H9 (cell line): ENCODE measurements at regions not wholly inside any gene's neighbourhood (a gene's known extent, or its start where the extent isn't known, plus 50 kb on each side); places are given as distances from the start of the nearest gene placed in this dataset.

Experiments used
- DNase-seq: peaks from one replicate; pipeline ENCODE4 v3.0.0-alpha.2; 2017
- H2AFZ ChIP-seq: one replicate; pipeline ENCODE4 v1.6.1; 2013; ENCODE audit warnings: mild to moderate bottlenecking, low read length, control low read depth, moderate library complexity
- H2AK5ac ChIP-seq: 2 replicates; pipeline ENCODE4 v1.6.1; 2013; ENCODE audit warnings: low read length, control low read depth, mixed read lengths; ENCODE audit not compliant: insufficient read length
- H2BK120ac ChIP-seq: one replicate; pipeline ENCODE4 v1.6.1; 2013; ENCODE audit warnings: low read depth, mild to moderate bottlenecking, low read length, control low read depth, inconsistent platforms; ENCODE audit not compliant: poor library complexity, severe bottlenecking
- H2BK12ac ChIP-seq: 2 replicates; pipeline ENCODE4 v1.6.1; 2013; ENCODE audit warnings: low read length, control low read depth, mixed read lengths, low read depth; ENCODE audit not compliant: insufficient read length
- H2BK15ac ChIP-seq: 2 replicates; pipeline ENCODE4 v1.6.1; 2013; ENCODE audit warnings: low read depth, low read length, control low read depth
- H2BK20ac ChIP-seq: one replicate; pipeline ENCODE4 v1.6.1; 2013; ENCODE audit warnings: low read depth, mild to moderate bottlenecking, low read length, control low read depth, inconsistent platforms; ENCODE audit not compliant: poor library complexity, severe bottlenecking
- H2BK5ac ChIP-seq: 2 replicates; pipeline ENCODE4 v1.6.1; 2013; ENCODE audit warnings: low read length, control low read depth, mixed read lengths; ENCODE audit not compliant: insufficient read length
- H3K14ac ChIP-seq: 2 replicates; pipeline ENCODE4 v1.6.1; 2013; ENCODE audit warnings: low read length, control low read depth; ENCODE audit not compliant: insufficient read depth
- H3K18ac ChIP-seq: 2 replicates; pipeline ENCODE4 v1.6.1; 2013; ENCODE audit warnings: low read depth, mild to moderate bottlenecking, mixed read lengths, low read length, control low read depth; ENCODE audit not compliant: insufficient read length
- H3K23ac ChIP-seq: 2 replicates; pipeline ENCODE4 v1.6.1; 2013; ENCODE audit warnings: low read length, control low read depth, mixed read lengths, low read depth; ENCODE audit not compliant: insufficient read length
- H3K23me2 ChIP-seq: 2 replicates; pipeline ENCODE4 v1.6.1; 2013; ENCODE audit warnings: low read depth, mild to moderate bottlenecking, mixed read lengths, low read length, control low read depth; ENCODE audit not compliant: insufficient read length, poor library complexity, severe bottlenecking
- H3K27ac ChIP-seq: 2 replicates; pipeline ENCODE4 v1.5.1; 2013; ENCODE audit warnings: low read length, control low read depth, mixed read lengths, low read depth; ENCODE audit not compliant: insufficient read length
- H3K27me3 ChIP-seq: 2 replicates; pipeline ENCODE4 v1.6.1; 2013; ENCODE audit warnings: low read length, control low read depth, inconsistent platforms; ENCODE audit not compliant: insufficient read depth
- H3K4ac ChIP-seq: 2 replicates; pipeline ENCODE4 v1.6.1; 2013; ENCODE audit warnings: low read depth, mild to moderate bottlenecking, control low read depth, inconsistent platforms, low read length, moderate library complexity
- H3K4me1 ChIP-seq: 2 replicates; pipeline ENCODE4 v1.6.1; 2013; ENCODE audit warnings: low read length, control low read depth, inconsistent platforms; ENCODE audit not compliant: insufficient read depth
- H3K4me2 ChIP-seq: 2 replicates; pipeline ENCODE4 v1.6.1; 2013; ENCODE audit warnings: low read length, control low read depth, mixed read lengths; ENCODE audit not compliant: insufficient read length, insufficient read depth
- H3K56ac ChIP-seq: 2 replicates; pipeline ENCODE4 v1.6.1; 2013; ENCODE audit warnings: low read depth, mild to moderate bottlenecking, mixed read lengths, low read length, control low read depth; ENCODE audit not compliant: insufficient read length
- H3K79me1 ChIP-seq: 2 replicates; pipeline ENCODE4 v1.6.1; 2013; ENCODE audit warnings: low read depth, mild to moderate bottlenecking, moderate library complexity, low read length, control low read depth, inconsistent platforms; ENCODE audit not compliant: insufficient read depth, poor library complexity, severe bottlenecking
- H3K79me2 ChIP-seq: 2 replicates; pipeline ENCODE4 v1.6.1; 2013; ENCODE audit warnings: low read length, control low read depth, inconsistent platforms; ENCODE audit not compliant: insufficient read depth
- H3K9ac ChIP-seq: 2 replicates; pipeline ENCODE4 v1.6.1; 2013; ENCODE audit warnings: low read length, control low read depth, mixed read lengths; ENCODE audit not compliant: insufficient read length; ENCODE audit errors: extremely low read depth
- H3K9me3 ChIP-seq: one replicate; pipeline ENCODE4 v1.6.1; 2013; ENCODE audit warnings: low read depth, low read length, inconsistent platforms; ENCODE audit not compliant: control insufficient read depth
- H3T11ph ChIP-seq: one replicate; pipeline ENCODE4 v1.6.1; 2013; ENCODE audit warnings: mild to moderate bottlenecking, low read length, control low read depth, inconsistent platforms
- H4K20me1 ChIP-seq: one replicate; pipeline ENCODE4 v1.6.1; 2013; ENCODE audit not compliant: control insufficient read depth, insufficient read length, insufficient read depth
- H4K5ac ChIP-seq: 2 replicates; pipeline ENCODE4 v1.6.1; 2013; ENCODE audit warnings: low read depth, mild to moderate bottlenecking, mixed read lengths, low read length, control low read depth; ENCODE audit not compliant: insufficient read length
- H4K8ac ChIP-seq: replicated peaks from 2 replicates; pipeline ENCODE4 v1.6.1; 2013; ENCODE audit warnings: low read length, control low read depth, mixed read lengths, low read depth; ENCODE audit not compliant: insufficient read length
- H4K91ac ChIP-seq: 2 replicates; pipeline ENCODE4 v1.6.1; 2013; ENCODE audit warnings: low read depth, mild to moderate bottlenecking, moderate library complexity, mixed read lengths, low read length, control low read depth; ENCODE audit not compliant: insufficient read length
- H3K27ac Mint-ChIP-seq, 3 experiments: 2 replicates in 2 of 3; 3 replicates in 1 of 3; pipeline ENCODE4 v1.8.0; 2020 to 2021; ENCODE audit warnings: mixed read lengths in 3 of 3, mild to moderate bottlenecking in 1 of 3, moderate library complexity in 1 of 3
- H3K27me3 Mint-ChIP-seq: 2 replicates; pipeline ENCODE4 v1.8.0; 2021; ENCODE audit warnings: low read depth, mild to moderate bottlenecking, moderate library complexity, mixed read lengths
- H3K36me3 Mint-ChIP-seq, 3 experiments: 2 replicates in 2 of 3; 3 replicates in 1 of 3; pipeline ENCODE4 v1.8.0; 2020 to 2021; ENCODE audit warnings: low read depth in 3 of 3, mixed read lengths in 3 of 3; ENCODE audit not compliant: insufficient read depth in 1 of 3
- H3K4me1 Mint-ChIP-seq, 2 experiments: 2 replicates each; pipeline ENCODE4 v1.8.0; 2020; ENCODE audit warnings: mixed read lengths in 2 of 2
- H3K4me3 Mint-ChIP-seq, 2 experiments: 2 replicates in 1 of 2; 3 replicates in 1 of 2; pipeline ENCODE4 v1.8.0; 2020 to 2021; ENCODE audit warnings: mild to moderate bottlenecking in 2 of 2, mixed read lengths in 2 of 2, moderate library complexity in 1 of 2
- H3K9me3 Mint-ChIP-seq, 2 experiments: 2 replicates in 1 of 2; 3 replicates in 1 of 2; pipeline ENCODE4 v1.8.0; 2020; ENCODE audit warnings: mild to moderate bottlenecking in 2 of 2, mixed read lengths in 2 of 2, moderate library complexity in 1 of 2
- WGBS: extraction: QIAGEN DNeasy Blood & Tissue Kit; methylation state at CpG from one replicate; pipeline ENCODE4 v1.1.7; 2013; ENCODE audit warnings: missing lambda C conversion rate, low lambda C conversion rate, mixed read lengths; ENCODE audit not compliant: insufficient read length; ENCODE audit errors: extremely low coverage; 5-methylcytosine and 5-hydroxymethylcytosine counted together
- TF ChIP-seq, protein P1 (sequence below): fragments of 200-600 bp; sonication (generic); conservative IDR thresholded peaks from 3 replicates; pipeline ENCODE4 v1.8.0; 2021; ENCODE audit warnings: antibody characterized with exemption, mild to moderate bottlenecking

DNA sequence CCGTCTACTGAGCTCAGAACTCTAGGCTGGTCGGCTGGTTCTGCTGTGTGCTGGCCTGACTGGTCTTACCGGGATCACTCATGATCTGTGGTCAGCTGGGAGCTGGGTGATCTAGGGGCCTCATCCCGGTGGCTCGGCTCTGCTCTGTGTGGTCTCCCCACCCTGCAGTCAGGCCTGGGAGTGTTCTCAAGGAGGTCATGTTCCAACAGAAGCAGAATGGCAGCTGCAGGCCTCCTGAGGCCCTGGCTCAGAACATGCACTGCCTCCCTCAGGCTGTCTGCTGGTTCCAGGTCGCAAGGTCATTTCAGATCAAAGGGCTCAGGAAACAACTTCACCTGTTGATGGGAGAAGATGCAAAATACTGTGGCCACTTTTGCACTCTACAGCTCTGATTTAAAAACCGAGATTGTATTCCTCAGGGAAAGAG lies 81.1 kb upstream of the RFX8 start:
- no peak overlapping the region for H3K9ac ChIP-seq
- TF ChIP-seq, protein P1, sequence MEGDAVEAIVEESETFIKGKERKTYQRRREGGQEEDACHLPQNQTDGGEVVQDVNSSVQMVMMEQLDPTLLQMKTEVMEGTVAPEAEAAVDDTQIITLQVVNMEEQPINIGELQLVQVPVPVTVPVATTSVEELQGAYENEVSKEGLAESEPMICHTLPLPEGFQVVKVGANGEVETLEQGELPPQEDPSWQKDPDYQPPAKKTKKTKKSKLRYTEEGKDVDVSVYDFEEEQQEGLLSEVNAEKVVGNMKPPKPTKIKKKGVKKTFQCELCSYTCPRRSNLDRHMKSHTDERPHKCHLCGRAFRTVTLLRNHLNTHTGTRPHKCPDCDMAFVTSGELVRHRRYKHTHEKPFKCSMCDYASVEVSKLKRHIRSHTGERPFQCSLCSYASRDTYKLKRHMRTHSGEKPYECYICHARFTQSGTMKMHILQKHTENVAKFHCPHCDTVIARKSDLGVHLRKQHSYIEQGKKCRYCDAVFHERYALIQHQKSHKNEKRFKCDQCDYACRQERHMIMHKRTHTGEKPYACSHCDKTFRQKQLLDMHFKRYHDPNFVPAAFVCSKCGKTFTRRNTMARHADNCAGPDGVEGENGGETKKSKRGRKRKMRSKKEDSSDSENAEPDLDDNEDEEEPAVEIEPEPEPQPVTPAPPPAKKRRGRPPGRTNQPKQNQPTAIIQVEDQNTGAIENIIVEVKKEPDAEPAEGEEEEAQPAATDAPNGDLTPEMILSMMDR: no peak
- peaks cover 4% of the 10 kb centered on the region in 2 experiments; a peak in 3 of 4 replicates for H3K4me1 Mint-ChIP-seq
- H3K4ac ChIP-seq: no peak overlapping the region
- H3K4me2 ChIP-seq: no peak overlapping the region
- H2BK15ac ChIP-seq: no peak overlapping the region
- no peaks in the 10 kb centered on the region for H3K79me1 ChIP-seq
- no peaks in the 10 kb centered on the region for H3K23me2 ChIP-seq
- no peaks in the 10 kb centered on the region for H3K27me3 ChIP-seq
- H3K27me3 Mint-ChIP-seq: no peaks in the 10 kb centered on the region; the same call in 1 of the 2 replicates
- no peaks in the 10 kb centered on the region for H3K79me2 ChIP-seq
- no peaks in the 10 kb centered on the region for H3K9me3 ChIP-seq
- no peak overlapping the region for H4K91ac ChIP-seq
- H4K20me1 ChIP-seq: no peaks in the 10 kb centered on the region
- no peak overlapping the region for H2BK20ac ChIP-seq
- H2BK12ac ChIP-seq: no peak overlapping the region
- H3K4me3 Mint-ChIP-seq: no peak overlapping the region; a peak in 1 of 5 replicates
- no peak overlapping the region for H3K14ac ChIP-seq
- H4K5ac ChIP-seq: no peak overlapping the region
- H2BK5ac ChIP-seq: no peak overlapping the region
- no peak overlapping the region for H2AFZ ChIP-seq
- H3K23ac ChIP-seq: no peak overlapping the region
- peak overlapping the region in 1 of 3 experiments; percentile 62; a peak in 1 of 7 replicates for H3K27ac Mint-ChIP-seq
- no peaks in the 10 kb centered on the region for H3K36me3 Mint-ChIP-seq
- no peak overlapping the region for H3K56ac ChIP-seq
- H3K18ac ChIP-seq: no peak overlapping the region
- H3K27ac ChIP-seq: no peak overlapping the region
- H3K4me1 ChIP-seq: no peaks in the 10 kb centered on the region
- no CpG with 5 or more reads among the region's 7 CpGs for WGBS
- DNase-seq: no peak
- no peak overlapping the region for H3T11ph ChIP-seq
- no peaks in the 10 kb centered on the region for H3K9me3 Mint-ChIP-seq
- H2BK120ac ChIP-seq: no peak overlapping the region
- H4K8ac ChIP-seq: no peak overlapping the region
- no peak overlapping the region for H2AK5ac ChIP-seq
